ENCODE measurements at regions not wholly inside any gene's neighbourhood (a gene's known extent, or its start where the extent isn't known, plus 50 kb on each side); places are given as distances from the start of the nearest gene placed in this dataset.

- DNase-seq (ENCODE audit: low spot score) = no peak
Observed at GRCh38 chr12:76259106-76259505, 89.1 kb downstream of the BBS10 start.

- no peak for DNase-seq (ENCODE audit: low spot score)
Observed at GRCh38 chr12:76256904-76257303, 91.3 kb downstream of the BBS10 start.

GRCh38 chr12:76256321-76256720 lies 91.9 kb downstream of the BBS10 start:
- no peak for DNase-seq (ENCODE audit: low spot score)

GRCh38 chr12:76255692-76256091 lies 92.5 kb downstream of the BBS10 start:
- DNase-seq (ENCODE audit: low spot score) = no peak

GRCh38 chr12:76255281-76255680 lies 92.9 kb downstream of the BBS10 start:
- no peak for DNase-seq (ENCODE audit: low spot score)

GRCh38 chr12:76252031-76252430 lies 96.2 kb downstream of the BBS10 start:
- no peak for DNase-seq (ENCODE audit: low spot score)

GRCh38 chr12:76250256-76250655 lies 98.0 kb downstream of the BBS10 start:
- no peak for DNase-seq (ENCODE audit: low spot score)

- DNase-seq (ENCODE audit: low spot score) = no peak
Observed at GRCh38 chr12:76249501-76249900, 98.7 kb downstream of the BBS10 start.

GRCh38 chr12:76247992-76248391 lies 100.2 kb downstream of the BBS10 start:
- DNase-seq (ENCODE audit: low spot score) = no peak

GRCh38 chr12:76247026-76247646 lies 101.1 kb downstream of the BBS10 start:
- DNase-seq (ENCODE audit: low spot score) = no peak

- DNase-seq (ENCODE audit: low spot score) = no peak
Observed at GRCh38 chr12:76246611-76247010, 101.6 kb downstream of the BBS10 start.

- DNase-seq (ENCODE audit: low spot score) = no peak
Observed at GRCh38 chr12:76244300-76244699, 103.9 kb downstream of the BBS10 start.

- no peak for DNase-seq (ENCODE audit: low spot score)
Observed at GRCh38 chr12:76242813-76243550, 105.2 kb downstream of the BBS10 start.

- DNase-seq (ENCODE audit: low spot score) = no peak
Observed at GRCh38 chr12:76241371-76241770, 106.8 kb downstream of the BBS10 start.

GRCh38 chr12:76240281-76240680 lies 107.9 kb downstream of the BBS10 start:
- no peak for DNase-seq (ENCODE audit: low spot score)

- no peak for DNase-seq (ENCODE audit: low spot score)
Observed at GRCh38 chr12:76238688-76239087, 109.5 kb downstream of the BBS10 start.

- DNase-seq (ENCODE audit: low spot score) = no peak
Observed at GRCh38 chr12:76237086-76237701, 111.0 kb downstream of the BBS10 start.

GRCh38 chr12:76236640-76237039 lies 111.6 kb downstream of the BBS10 start:
- DNase-seq (ENCODE audit: low spot score) = peak; percentile 62

GRCh38 chr12:76234741-76235140 lies 113.5 kb downstream of the BBS10 start:
- no peak for DNase-seq (ENCODE audit: low spot score)

GRCh38 chr12:76232013-76232412 lies 116.2 kb downstream of the BBS10 start:
- no peak for DNase-seq (ENCODE audit: low spot score)

GRCh38 chr12:76226956-76227355 lies 121.3 kb downstream of the BBS10 start:
- no peak for DNase-seq (ENCODE audit: low spot score)

- no peak for DNase-seq (ENCODE audit: low spot score)
Observed at GRCh38 chr12:76226397-76226796, 121.8 kb downstream of the BBS10 start.

- DNase-seq (ENCODE audit: low spot score) = no peak
Observed at GRCh38 chr12:76223869-76224268, 124.3 kb downstream of the BBS10 start.
